HL-60 (cell line): ENCODE measurements at regions not wholly inside any gene's neighbourhood (a gene's known extent, or its start where the extent isn't known, plus 50 kb on each side); places are given as distances from the start of the nearest gene placed in this dataset.

ENCODE experiments used
- CTCF ChIP-seq: IDR thresholded peaks from one replicate; pipeline ENCODE4 v1.5.1; 2011; ENCODE audit warnings: low read length, control low read depth, inconsistent platforms; ENCODE audit not compliant: insufficient read depth
- GABPA ChIP-seq: IDR thresholded peaks from 2 replicates; pipeline ENCODE4 v1.6.1; 2012; ENCODE audit warnings: low read depth
- POLR2AphosphoS5 ChIP-seq: IDR thresholded peaks from 2 replicates; pipeline ENCODE4 v1.6.1; 2012; ENCODE audit warnings: low read depth
- SPI1 ChIP-seq: IDR thresholded peaks from 2 replicates; pipeline ENCODE4 v1.6.1; 2012; ENCODE audit warnings: low read depth, mild to moderate bottlenecking, borderline replicate concordance

GRCh38 chr3:22895671-22896070 lies 307.5 kb upstream of the UBE2E2 start:
- TF ChIP-seq CTCF, result no peak
- no peak for TF ChIP-seq GABPA
- TF ChIP-seq POLR2AphosphoS5, result no peak
- no peak for TF ChIP-seq SPI1
